ENCODE measurements at regions not wholly inside any gene's neighbourhood (a gene's known extent, or its start where the extent isn't known, plus 50 kb on each side); places are given as distances from the start of the nearest gene placed in this dataset.

GRCh38 chr11:28517621-28518020 lies 409.4 kb downstream of the METTL15 start:
- Histone ChIP-seq H2AFZ (ENCODE audit: low read depth, low read length) (no peak overlapping the region), H3K36me3 (ENCODE audit: control insufficient read depth in 2 of 2, extremely low read depth in 1 of 2, insufficient read depth in 2 of 2, low read length in 2 of 2) (no peaks in the 10 kb centered on the region), H3K4me3 (replicated peaks in 1 of 3; ENCODE audit: insufficient read depth in 1 of 3, low read depth in 1 of 3, low read length in 3 of 3) (no peak overlapping the region), H4K20me1 (replicated peaks; ENCODE audit: control insufficient read depth, extremely low read depth, insufficient read depth, low read length) (no peaks in the 10 kb centered on the region), H3K9me3 (replicated peaks; ENCODE audit: control insufficient read depth, insufficient read depth, low read length) (no peaks in the 10 kb centered on the region), H3K4me2 (ENCODE audit: insufficient read depth, low read length) (no peak overlapping the region), H3K79me2 (ENCODE audit: control insufficient read depth, insufficient read depth, low read length) (no peaks in the 10 kb centered on the region), H3K4me1 (ENCODE audit: control insufficient read depth, extremely low read depth, insufficient read depth, low read length) (no peaks in the 10 kb centered on the region), H3K27me3 (ENCODE audit: control insufficient read depth in 2 of 2, insufficient read depth in 2 of 2, low read length in 2 of 2) (no peaks in the 10 kb centered on the region), H3K9ac (replicated peaks; ENCODE audit: extremely low read depth, insufficient read depth, low read length) (no peak overlapping the region), H3K9me1 (replicated peaks; ENCODE audit: control insufficient read depth, extremely low read depth, insufficient read depth, low read length) (no peaks in the 10 kb centered on the region), H3K27ac (ENCODE audit: insufficient read depth, low read depth, low read length) (no peak overlapping the region)
- dilution Hi-C loops (cut with MboI; ENCODE audit: extremely low pct_ligation_motif_present, low sequenced_read_pairs), result no loop called here
- FAIRE-seq (no peak), DNase-seq (ENCODE audit: low read depth, low spot score) (no peak)
- BruUV-seq (replicated peaks), result no TSS peak
- TF ChIP-seq FOS (IDR thresholded peaks at IDR 0.05; ENCODE audit: borderline replicate concordance, insufficient read depth, low read length) (no peak), POLR2AphosphoS5 (IDR thresholded peaks at IDR 0.05; ENCODE audit: insufficient read depth, low read depth, low read length) (no peak), EZH2 (IDR thresholded peaks at IDR 0.05; ENCODE audit: borderline replicate concordance, low read depth, low read length, severe bottlenecking) (no peak), CTCF (IDR thresholded peaks at IDR 0.05; ENCODE audit: extremely low read depth in 1 of 2, insufficient read depth in 1 of 2, low read depth in 1 of 2, low read length in 2 of 2) (no peak), JUN (IDR thresholded peaks at IDR 0.05; ENCODE audit: borderline replicate concordance, insufficient read depth, insufficient read length, low read depth) (no peak), GATA2 (IDR thresholded peaks at IDR 0.05; ENCODE audit: insufficient read depth, insufficient read length, low read depth, low read length) (no peak), POLR2A (IDR thresholded peaks at IDR 0.05; ENCODE audit: low read depth, low read length) (no peak), MYC (IDR thresholded peaks at IDR 0.05; ENCODE audit: low read depth, low read length) (no peak), MAX (IDR thresholded peaks at IDR 0.05; ENCODE audit: insufficient read depth, insufficient read length) (no peak)
- CTCF ChIA-PET, result interaction anchor here (1.7 to 1.9 kb wide), 2 partner anchors 12 kb away, joined by 6 to 12 read pairs; no protein-coding TSS in a partner anchor
- intact Hi-C loops (cut with micrococcal nuclease), result no loop called here
- POLR2A ChIA-PET, result no interaction called here
